Fibroblast of lung (primary cell): ENCODE measurements at regions not wholly inside any gene's neighbourhood (a gene's known extent, or its start where the extent isn't known, plus 50 kb on each side); places are given as distances from the start of the nearest gene placed in this dataset.

Experiments used
- CTCF ChIP-seq, 2 donors: IDR thresholded peaks in 1 of 2; conservative IDR thresholded peaks in 1 of 2; 1 replicate in 1 of 2; 2 replicates in 1 of 2; pipeline ENCODE4 v1.5.1; 2011 to 2012; ENCODE audit warnings: low read length in 2 of 2, control low read depth in 1 of 2, inconsistent platforms in 1 of 2, low read depth in 1 of 2, mild to moderate bottlenecking in 1 of 2
- EZH2 ChIP-seq: IDR thresholded peaks from 2 replicates; pipeline ENCODE4 v1.5.1; 2012; ENCODE audit warnings: low read length, control low read depth, mild to moderate bottlenecking; ENCODE audit errors: missing control alignments

GRCh38 chr11:82176365-82176764, 557.3 kb downstream of the FAM181B start:
- TF ChIP-seq EZH2, result no peak
- no peak for TF ChIP-seq CTCF (conservative IDR thresholded peaks at IDR 0.05 in 1 of 2, IDR thresholded peaks at IDR 0.05 in 1 of 2; ENCODE audit: low read depth in 1 of 2, low read length in 2 of 2)
